Heart right ventricle (tissue), 16 donors: ENCODE measurements at regions not wholly inside any gene's neighbourhood (a gene's known extent, or its start where the extent isn't known, plus 50 kb on each side); places are given as distances from the start of the nearest gene placed in this dataset.

ENCODE experiments used
- ATAC-seq, 8 donors: fragments of 200-7000 bp; cut with Tn5 transposase; one replicate each; pipeline ENCODE4 v1.9.1; 2020; ENCODE audit warnings: mild to moderate bottlenecking in 8 of 8, moderate library complexity in 8 of 8, moderate number of reproducible peaks in 1 of 8
- DNase-seq, 2 donors: peaks; one replicate each; pipeline ENCODE4 v3.0.0-alpha.2; 2020
- H3K27ac ChIP-seq, 10 donors: fragments of 200-600 bp; sonication (generic) in 2 of 10; one replicate each; pipeline versions ENCODE4 v1.5.0 to v1.8.0; 2020 to 2022; ENCODE audit warnings: mild to moderate bottlenecking in 3 of 10
- H3K27me3 ChIP-seq, 7 donors: fragments of 200-600 bp; one replicate each; pipeline ENCODE4 v1.8.0; 2021 to 2022; ENCODE audit warnings: mild to moderate bottlenecking in 2 of 7
- H3K36me3 ChIP-seq, 9 donors: fragments of 200-600 bp; sonication (generic) in 1 of 9; one replicate each; pipeline versions ENCODE4 v1.5.0 to v1.8.0; 2020 to 2022; ENCODE audit warnings: mild to moderate bottlenecking in 2 of 9
- H3K4me1 ChIP-seq, 9 donors: fragments of 200-600 bp; sonication (generic) in 1 of 9; one replicate each; pipeline versions ENCODE4 v1.5.0 to v1.8.0; 2020 to 2022; ENCODE audit warnings: mild to moderate bottlenecking in 4 of 9
- H3K4me3 ChIP-seq, 10 donors: fragments of 200-600 bp; sonication (generic) in 2 of 10; one replicate each; pipeline versions ENCODE4 v1.5.0 to v1.8.0; 2020 to 2022; ENCODE audit warnings: mild to moderate bottlenecking in 7 of 10, moderate library complexity in 2 of 10
- H3K9me3 ChIP-seq, 11 donors: fragments of 200-600 bp in 10 of 11; sonication (generic) in 2 of 11; one replicate each; pipeline versions ENCODE4 v1.5.0 to v1.8.0; 2013 to 2022; ENCODE audit warnings: mild to moderate bottlenecking in 2 of 11, control low read depth in 1 of 11, moderate library complexity in 1 of 11
- WGBS, 2 donors: extraction: QIAGEN DNeasy Blood & Tissue Kit; methylation state at CpG; one replicate each; pipeline ENCODE4 v1.1.7; 2013; ENCODE audit warnings: inconsistent platforms in 1 of 2; 5-methylcytosine and 5-hydroxymethylcytosine counted together
- intact Hi-C, 10 donors: fragments of 100-400 bp; cut with DNase I; formaldehyde crosslinking; loops; one replicate each; pipeline versions ENCODE4 v1.11.1 to v1.14.2; 2022
- TF ChIP-seq, protein P1 (sequence below), 9 donors: fragments of 200-600 bp; sonication (generic) in 2 of 9; IDR thresholded peaks; one replicate each; pipeline versions ENCODE4 v1.5.0 to v1.8.0; 2021 to 2022; ENCODE audit warnings: antibody characterized with exemption in 9 of 9, mild to moderate bottlenecking in 5 of 9, moderate library complexity in 1 of 9
- donor health status: Arrhythmogenic right ventricular cardiomyopathy.
- donor health status: ischemic (EF 13 %, LVEDD 7.1; RV severe dilation, severe dysfunction).
- donor health status: healthy with polysubstance abuse.
- donor health status: DM: no; HTN: yes; CAD: no.
- donor health status: DM: no; HTN: no; CAD: no.
- donor health status: ischemic (EF 25% LVEDD 6.9; RV normal size, moderate dysfunction).
- donor health status: ischemic (EF 25% LVEDD 5.7; RV mildly dilated, moderate dysfunction).
- donor health status: healthy.
- donor health status: DM: yes; HTN: yes; CAD: no.
- donor health status: Ischemic cardiomyopathy.
- donor health status: ischemic (EF 35%, LVEDD 5.7; RV mildly dilated, moderate dysfunction).
- donor health status: nonischemic (EF 11% LVEDD 7.7; RV severe dilation, severe dysfunction).
- donor health status: DM: yes; HTN: yes; CAD: no.
- donor health status: PGD.
- donor health status: ischemic (EF 29% LVEDD 5.4; RV normal size, mild dysfunction).
- donor health status: nonischemic (EF 23%, LVEDD 6.1; RV moderate dilation, normal function).

DNA sequence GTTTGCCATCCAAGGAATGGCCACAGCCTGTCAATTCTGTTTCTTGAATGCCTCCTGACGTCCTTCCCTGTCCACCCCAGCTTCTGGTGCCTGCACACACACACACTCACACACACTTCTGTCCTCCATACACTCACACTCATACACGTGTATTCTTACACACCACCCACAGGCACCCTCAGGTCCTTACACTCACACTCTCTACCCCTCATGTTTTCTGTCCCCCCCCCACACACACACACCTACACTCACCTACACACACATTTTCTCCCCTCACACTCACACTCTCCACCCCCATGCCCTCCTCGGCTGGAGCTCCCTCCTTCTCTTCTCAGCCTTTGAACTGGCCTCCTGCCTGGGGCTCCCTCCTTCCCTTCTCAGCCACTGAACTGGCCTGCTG, 148.0 kb upstream of the SALL3 start:
- DNase-seq (no peak), ATAC-seq (no peak)
- 41 to 46% methylated on average over 3 of the region's 3 CpGs for WGBS, 2 donors
- TF ChIP-seq, protein P1, sequence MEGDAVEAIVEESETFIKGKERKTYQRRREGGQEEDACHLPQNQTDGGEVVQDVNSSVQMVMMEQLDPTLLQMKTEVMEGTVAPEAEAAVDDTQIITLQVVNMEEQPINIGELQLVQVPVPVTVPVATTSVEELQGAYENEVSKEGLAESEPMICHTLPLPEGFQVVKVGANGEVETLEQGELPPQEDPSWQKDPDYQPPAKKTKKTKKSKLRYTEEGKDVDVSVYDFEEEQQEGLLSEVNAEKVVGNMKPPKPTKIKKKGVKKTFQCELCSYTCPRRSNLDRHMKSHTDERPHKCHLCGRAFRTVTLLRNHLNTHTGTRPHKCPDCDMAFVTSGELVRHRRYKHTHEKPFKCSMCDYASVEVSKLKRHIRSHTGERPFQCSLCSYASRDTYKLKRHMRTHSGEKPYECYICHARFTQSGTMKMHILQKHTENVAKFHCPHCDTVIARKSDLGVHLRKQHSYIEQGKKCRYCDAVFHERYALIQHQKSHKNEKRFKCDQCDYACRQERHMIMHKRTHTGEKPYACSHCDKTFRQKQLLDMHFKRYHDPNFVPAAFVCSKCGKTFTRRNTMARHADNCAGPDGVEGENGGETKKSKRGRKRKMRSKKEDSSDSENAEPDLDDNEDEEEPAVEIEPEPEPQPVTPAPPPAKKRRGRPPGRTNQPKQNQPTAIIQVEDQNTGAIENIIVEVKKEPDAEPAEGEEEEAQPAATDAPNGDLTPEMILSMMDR (IDR thresholded peaks at IDR 0.05) = no peak
- H3K9me3 ChIP-seq = no peaks in the 10 kb centered on the region
- intact Hi-C loops = no loop called here
- H3K27ac ChIP-seq = no peak overlapping the region
- no peaks in the 10 kb centered on the region for H3K36me3 ChIP-seq
- no peak overlapping the region for H3K4me3 ChIP-seq
- H3K4me1 ChIP-seq = no peaks in the 10 kb centered on the region
- peaks cover 0 to 25% (median 10%) of the 10 kb centered on the region in 7 donors for H3K27me3 ChIP-seq

DNA sequence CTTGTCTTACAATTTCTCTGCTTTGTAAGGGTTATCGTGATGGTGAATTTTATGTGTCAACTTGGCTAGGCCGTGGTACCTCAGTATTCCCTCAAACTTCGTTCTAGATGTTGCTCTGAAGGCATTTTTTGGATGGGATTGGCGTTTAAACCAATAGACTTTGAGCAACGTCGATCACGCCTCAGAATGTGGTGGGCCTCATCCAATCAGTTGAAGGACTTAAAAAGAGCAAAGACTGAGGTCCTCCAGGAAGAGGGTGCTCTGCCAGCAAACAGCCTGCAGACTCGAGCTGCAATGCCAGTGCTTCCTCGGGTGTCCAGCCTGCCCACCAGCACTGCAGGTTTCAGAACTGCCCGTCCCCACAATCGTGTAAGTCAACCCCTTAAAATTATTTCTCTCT, 145.8 kb upstream of the SALL3 start:
- H3K36me3 ChIP-seq = no peaks in the 10 kb centered on the region
- H3K4me3 ChIP-seq = no peak overlapping the region
- peaks cover 0 to 14% (median 7%) of the 10 kb centered on the region in 7 donors for H3K27me3 ChIP-seq
- TF ChIP-seq, protein P1 (IDR thresholded peaks at IDR 0.05) = no peak
- ATAC-seq = no peak
- intact Hi-C loops = no loop called here
- H3K4me1 ChIP-seq = no peaks in the 10 kb centered on the region
- DNase-seq = no peak
- no peaks in the 10 kb centered on the region for H3K9me3 ChIP-seq
- H3K27ac ChIP-seq = no peak overlapping the region
- WGBS, 2 donors = 76 to 78% methylated on average over 11 of the region's 11 CpGs

DNA sequence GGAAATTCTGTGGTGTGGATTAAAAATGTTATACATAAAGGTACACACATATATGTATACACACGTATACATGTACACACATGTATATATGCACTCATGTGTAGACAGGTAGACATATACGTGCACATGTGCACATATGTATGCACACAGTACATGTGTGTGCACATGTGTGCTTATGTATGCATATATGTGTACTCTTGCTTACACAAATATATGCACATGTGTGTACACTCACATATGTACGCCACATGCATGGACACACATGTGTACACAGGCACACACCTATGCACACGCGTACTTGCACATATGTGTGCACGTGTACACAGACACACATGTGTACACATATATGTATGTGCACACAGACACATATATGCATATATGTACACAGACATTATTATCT, 142.8 kb upstream of the SALL3 start:
- H3K4me3 ChIP-seq = no peak overlapping the region
- H3K27me3 ChIP-seq = peaks cover 0 to 10% (median 0%) of the 10 kb centered on the region in 7 donors
- no peak for ATAC-seq
- WGBS, 2 donors = 86 to 93% methylated on average over 6 of the region's 6 CpGs
- no peaks in the 10 kb centered on the region for H3K4me1 ChIP-seq
- intact Hi-C loops = no loop called here
- TF ChIP-seq, protein P1 (IDR thresholded peaks at IDR 0.05) = no peak
- no peaks in the 10 kb centered on the region for H3K36me3 ChIP-seq
- no peaks in the 10 kb centered on the region for H3K9me3 ChIP-seq
- H3K27ac ChIP-seq = no peak overlapping the region
- DNase-seq = no peak

DNA sequence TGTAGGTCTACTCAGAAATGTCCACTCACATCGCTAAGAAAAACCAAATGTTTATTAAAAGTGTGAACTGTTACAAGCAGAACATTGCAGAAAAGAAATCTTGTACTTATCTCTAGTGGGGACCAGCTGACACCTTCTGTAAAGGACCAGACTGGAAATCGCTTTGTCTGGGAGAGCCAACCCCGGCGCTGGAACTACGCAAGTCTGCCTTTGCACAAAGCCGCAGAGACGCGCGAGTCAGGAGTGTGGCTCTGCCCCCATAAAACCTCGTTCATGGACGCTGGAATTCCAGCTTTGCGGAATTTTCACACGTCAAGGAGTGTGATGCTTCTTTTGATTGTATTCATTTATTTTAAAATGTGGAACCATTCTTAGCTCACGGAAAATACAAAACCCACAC, 141.9 kb upstream of the SALL3 start:
- 90 to 91% methylated on average over 14 of the region's 14 CpGs for WGBS, 2 donors
- DNase-seq (no peak), ATAC-seq (no peak)
- intact Hi-C loops = no loop called here
- no peak overlapping the region for H3K27ac ChIP-seq
- H3K27me3 ChIP-seq = peaks cover 0 to 10% (median 0%) of the 10 kb centered on the region in 7 donors
- no peaks in the 10 kb centered on the region for H3K4me1 ChIP-seq
- peaks cover 0 to 6% (median 0%) of the 10 kb centered on the region in 11 donors for H3K9me3 ChIP-seq
- TF ChIP-seq, protein P1 (IDR thresholded peaks at IDR 0.05) = no peak
- H3K36me3 ChIP-seq = no peaks in the 10 kb centered on the region
- no peak overlapping the region for H3K4me3 ChIP-seq
